ENCODE measurements at regions not wholly inside any gene's neighbourhood (a gene's known extent, or its start where the extent isn't known, plus 50 kb on each side); places are given as distances from the start of the nearest gene placed in this dataset.

DNA sequence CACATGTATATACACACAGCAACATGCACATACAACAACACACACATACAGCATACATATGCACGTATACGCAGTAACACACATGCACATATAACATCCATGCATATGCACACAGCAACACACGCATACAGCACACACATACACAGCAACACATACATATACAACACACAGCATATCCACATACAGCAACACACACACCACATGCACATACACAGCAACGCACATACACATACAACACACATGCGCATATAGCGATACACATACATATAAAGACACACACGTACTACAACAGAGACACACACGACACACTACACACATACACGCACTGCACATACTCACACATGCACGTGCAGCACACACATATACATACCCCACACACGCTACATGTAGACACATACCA lies 187.8 kb downstream of the GLI2 start:
- Mint-ChIP-seq H3K27ac (ENCODE audit: low read depth) (no peak overlapping the region), H3K9me3 (no peaks in the 10 kb centered on the region), H3K27me3 (no peaks in the 10 kb centered on the region), H3K36me3 (ENCODE audit: insufficient read depth) (peaks cover 1% of the 10 kb centered on the region), H3K4me3 (no peak overlapping the region), H3K4me1 (no peaks in the 10 kb centered on the region)
- no peak for DNase-seq (ENCODE audit: low spot score in 2 of 2)
- ATAC-seq (replicated peaks; ENCODE audit: extremely low read depth, poor library complexity, severe bottlenecking), result no peak

DNA sequence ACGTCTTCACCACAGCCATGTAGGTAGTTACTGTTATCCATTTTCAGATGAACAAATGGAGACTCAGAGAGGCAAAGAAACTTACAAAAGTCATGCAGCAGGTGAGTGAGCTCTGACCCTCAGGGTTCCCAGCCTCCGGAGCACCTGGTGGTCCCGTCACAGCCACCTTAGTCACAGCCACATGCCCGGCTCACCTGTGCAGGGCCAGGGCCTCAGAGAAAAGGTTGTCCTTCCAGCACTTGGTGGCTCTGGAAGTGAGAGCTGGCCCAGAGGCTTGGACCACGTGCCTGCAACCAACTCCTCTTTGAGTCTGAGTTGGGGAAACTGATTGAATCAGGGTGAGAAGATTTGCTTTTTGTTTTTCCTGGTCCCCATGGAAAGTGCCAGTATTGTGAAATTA lies 189.3 kb downstream of the GLI2 start:
- no peaks in the 10 kb centered on the region for H3K4me1 Mint-ChIP-seq
- H3K4me3 Mint-ChIP-seq, result no peak overlapping the region
- no peak for ATAC-seq (replicated peaks; ENCODE audit: extremely low read depth, poor library complexity, severe bottlenecking)
- DNase-seq (ENCODE audit: low spot score in 2 of 2), result no peak
- no peak overlapping the region for H3K27ac Mint-ChIP-seq (ENCODE audit: low read depth)
- H3K9me3 Mint-ChIP-seq, result no peaks in the 10 kb centered on the region
- peaks cover 1% of the 10 kb centered on the region for H3K36me3 Mint-ChIP-seq (ENCODE audit: insufficient read depth)
- H3K27me3 Mint-ChIP-seq, result no peaks in the 10 kb centered on the region

GRCh38 chr2:120926463-120927264 lies 191.0 kb downstream of the GLI2 start:
- Mint-ChIP-seq H3K27ac (ENCODE audit: low read depth) (no peak overlapping the region), H3K9me3 (no peaks in the 10 kb centered on the region), H3K27me3 (no peaks in the 10 kb centered on the region), H3K4me1 (no peaks in the 10 kb centered on the region), H3K36me3 (ENCODE audit: insufficient read depth) (peaks cover under 1% of the 10 kb centered on the region), H3K4me3 (no peak overlapping the region)
- DNase-seq (ENCODE audit: low spot score in 2 of 2), result no peak
- no peak for ATAC-seq (replicated peaks; ENCODE audit: extremely low read depth, poor library complexity, severe bottlenecking)

DNA sequence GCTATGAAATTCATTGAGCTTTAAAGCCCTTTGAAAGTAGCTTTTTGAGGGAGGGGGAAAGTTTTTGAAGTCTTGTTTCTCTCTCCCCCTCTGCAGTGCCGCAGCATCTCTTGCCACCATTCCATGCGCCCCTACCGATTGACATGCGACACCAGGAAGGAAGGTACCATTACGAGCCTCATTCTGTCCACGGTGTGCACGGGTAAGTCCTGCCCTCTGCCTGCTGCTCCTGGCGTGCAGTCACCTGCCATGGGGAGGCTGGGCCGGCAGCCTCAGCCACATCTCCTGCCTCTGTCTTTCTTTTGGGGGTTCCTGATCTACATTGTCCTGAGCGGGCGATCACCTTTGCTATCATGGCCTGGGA lies 191.6 kb downstream of the GLI2 start:
- Mint-ChIP-seq H3K9me3 (no peaks in the 10 kb centered on the region), H3K4me1 (no peaks in the 10 kb centered on the region), H3K27ac (ENCODE audit: low read depth) (no peak overlapping the region), H3K27me3 (peaks cover 2% of the 10 kb centered on the region), H3K36me3 (ENCODE audit: insufficient read depth) (no peaks in the 10 kb centered on the region), H3K4me3 (no peak overlapping the region)
- no peak for ATAC-seq (replicated peaks; ENCODE audit: extremely low read depth, poor library complexity, severe bottlenecking)
- no peak for DNase-seq (ENCODE audit: low spot score in 2 of 2)

GRCh38 chr2:120929829-120930228 lies 194.2 kb downstream of the GLI2 start:
- Mint-ChIP-seq H3K4me1 (no peaks in the 10 kb centered on the region), H3K4me3 (no peak overlapping the region), H3K9me3 (no peaks in the 10 kb centered on the region), H3K27me3 (peaks cover 11% of the 10 kb centered on the region), H3K36me3 (ENCODE audit: insufficient read depth) (no peaks in the 10 kb centered on the region), H3K27ac (ENCODE audit: low read depth) (no peak overlapping the region)
- DNase-seq (ENCODE audit: low spot score in 2 of 2), result no peak
- ATAC-seq (replicated peaks; ENCODE audit: extremely low read depth, poor library complexity, severe bottlenecking), result no peak

DNA sequence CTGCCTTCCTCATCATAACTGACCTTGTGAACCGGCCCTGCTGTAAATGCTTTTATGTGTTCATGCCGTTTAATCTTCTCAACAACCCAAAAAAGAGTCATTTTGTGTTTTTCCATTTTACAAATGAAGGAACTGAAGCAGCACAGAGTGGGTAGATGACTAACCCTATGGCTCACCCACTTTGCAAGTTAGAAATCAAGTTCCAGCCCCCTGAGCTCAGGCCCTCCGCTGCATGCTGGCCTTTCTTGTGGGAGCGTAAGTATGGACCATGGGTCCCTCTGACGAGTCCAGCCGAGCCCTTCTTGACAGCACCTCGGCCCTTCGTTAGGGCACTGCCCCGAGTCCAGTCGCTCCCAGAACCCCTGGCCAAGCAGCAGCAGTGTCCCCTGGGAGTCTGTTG lies 194.6 kb downstream of the GLI2 start:
- Mint-ChIP-seq H3K9me3 (no peaks in the 10 kb centered on the region), H3K4me1 (no peaks in the 10 kb centered on the region), H3K4me3 (no peak overlapping the region), H3K36me3 (ENCODE audit: insufficient read depth) (no peaks in the 10 kb centered on the region), H3K27me3 (peaks cover 11% of the 10 kb centered on the region), H3K27ac (ENCODE audit: low read depth) (no peak overlapping the region)
- no peak for ATAC-seq (replicated peaks; ENCODE audit: extremely low read depth, poor library complexity, severe bottlenecking)
- no peak for DNase-seq (ENCODE audit: low spot score in 2 of 2)

DNA sequence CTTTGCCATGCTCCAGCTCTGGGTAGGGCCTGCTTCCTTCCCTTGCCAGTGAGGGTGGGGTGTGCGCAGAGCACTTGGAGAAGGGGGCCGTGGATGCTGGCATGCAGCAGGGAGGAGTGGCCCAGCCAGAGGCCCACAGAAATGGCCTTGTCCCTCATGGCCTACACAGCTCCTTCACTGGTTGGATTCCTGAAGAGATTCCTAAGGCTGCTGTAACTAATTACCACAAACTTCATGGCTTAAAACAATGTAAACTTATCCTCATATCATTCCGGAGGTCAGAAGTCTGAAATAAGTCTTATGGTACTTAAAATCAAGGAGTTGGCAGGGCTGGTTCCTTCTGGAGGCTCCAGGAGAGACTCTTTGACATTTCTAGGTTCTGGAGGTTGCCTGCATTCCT lies 195.2 kb downstream of the GLI2 start:
- ATAC-seq (replicated peaks; ENCODE audit: extremely low read depth, poor library complexity, severe bottlenecking) (no peak), DNase-seq (ENCODE audit: low spot score in 2 of 2) (no peak)
- no peak overlapping the region for H3K27ac Mint-ChIP-seq (ENCODE audit: low read depth)
- H3K27me3 Mint-ChIP-seq, result peaks cover 11% of the 10 kb centered on the region
- H3K9me3 Mint-ChIP-seq, result no peaks in the 10 kb centered on the region
- H3K36me3 Mint-ChIP-seq (ENCODE audit: insufficient read depth), result no peaks in the 10 kb centered on the region
- H3K4me1 Mint-ChIP-seq, result no peaks in the 10 kb centered on the region
- H3K4me3 Mint-ChIP-seq, result no peak overlapping the region

- Mint-ChIP-seq H3K27ac (ENCODE audit: low read depth) (no peak overlapping the region), H3K4me3 (no peak overlapping the region), H3K36me3 (ENCODE audit: insufficient read depth) (no peaks in the 10 kb centered on the region), H3K9me3 (no peaks in the 10 kb centered on the region), H3K4me1 (no peaks in the 10 kb centered on the region), H3K27me3 (peaks cover 11% of the 10 kb centered on the region)
- DNase-seq (ENCODE audit: low spot score in 2 of 2), result no peak
- no peak for ATAC-seq (replicated peaks; ENCODE audit: extremely low read depth, poor library complexity, severe bottlenecking)
Observed at GRCh38 chr2:120932472-120932871, 196.8 kb downstream of the GLI2 start.

DNA sequence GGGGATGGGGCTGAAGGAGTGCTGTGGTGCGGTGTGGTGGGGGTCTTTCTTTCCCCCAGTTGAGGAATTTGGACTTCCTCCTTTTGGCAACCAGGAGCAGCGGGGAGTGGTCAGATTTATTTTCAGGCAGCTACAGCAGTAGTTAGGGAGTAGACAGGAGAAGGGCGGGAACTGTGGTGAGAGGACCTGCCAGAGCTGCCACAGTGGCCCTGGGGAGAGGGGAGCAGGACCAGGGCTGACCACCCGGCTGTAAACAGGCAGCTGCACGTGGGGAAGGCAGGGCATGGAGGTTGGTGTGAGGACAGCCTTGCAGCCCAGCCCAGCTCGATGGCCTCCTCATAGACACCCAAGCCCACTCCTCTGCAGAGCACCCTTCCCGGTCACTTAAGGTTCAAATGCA lies 197.2 kb downstream of the GLI2 start:
- ATAC-seq (replicated peaks; ENCODE audit: extremely low read depth, poor library complexity, severe bottlenecking), result no peak
- H3K4me3 Mint-ChIP-seq, result no peak overlapping the region
- peaks cover 11% of the 10 kb centered on the region for H3K27me3 Mint-ChIP-seq
- no peaks in the 10 kb centered on the region for H3K36me3 Mint-ChIP-seq (ENCODE audit: insufficient read depth)
- no peak for DNase-seq (ENCODE audit: low spot score in 2 of 2)
- H3K4me1 Mint-ChIP-seq, result no peaks in the 10 kb centered on the region
- H3K27ac Mint-ChIP-seq (ENCODE audit: low read depth), result peak overlapping the region; percentile 1
- H3K9me3 Mint-ChIP-seq, result no peaks in the 10 kb centered on the region

- ATAC-seq (replicated peaks; ENCODE audit: extremely low read depth, poor library complexity, severe bottlenecking) (no peak), DNase-seq (ENCODE audit: low spot score in 2 of 2) (no peak)
- Mint-ChIP-seq H3K36me3 (ENCODE audit: insufficient read depth) (no peaks in the 10 kb centered on the region), H3K4me3 (no peak overlapping the region), H3K27ac (ENCODE audit: low read depth) (no peak overlapping the region), H3K4me1 (no peaks in the 10 kb centered on the region), H3K9me3 (no peaks in the 10 kb centered on the region), H3K27me3 (peaks cover 11% of the 10 kb centered on the region)
Observed at GRCh38 chr2:120933693-120934573, 198.3 kb downstream of the GLI2 start.

DNA sequence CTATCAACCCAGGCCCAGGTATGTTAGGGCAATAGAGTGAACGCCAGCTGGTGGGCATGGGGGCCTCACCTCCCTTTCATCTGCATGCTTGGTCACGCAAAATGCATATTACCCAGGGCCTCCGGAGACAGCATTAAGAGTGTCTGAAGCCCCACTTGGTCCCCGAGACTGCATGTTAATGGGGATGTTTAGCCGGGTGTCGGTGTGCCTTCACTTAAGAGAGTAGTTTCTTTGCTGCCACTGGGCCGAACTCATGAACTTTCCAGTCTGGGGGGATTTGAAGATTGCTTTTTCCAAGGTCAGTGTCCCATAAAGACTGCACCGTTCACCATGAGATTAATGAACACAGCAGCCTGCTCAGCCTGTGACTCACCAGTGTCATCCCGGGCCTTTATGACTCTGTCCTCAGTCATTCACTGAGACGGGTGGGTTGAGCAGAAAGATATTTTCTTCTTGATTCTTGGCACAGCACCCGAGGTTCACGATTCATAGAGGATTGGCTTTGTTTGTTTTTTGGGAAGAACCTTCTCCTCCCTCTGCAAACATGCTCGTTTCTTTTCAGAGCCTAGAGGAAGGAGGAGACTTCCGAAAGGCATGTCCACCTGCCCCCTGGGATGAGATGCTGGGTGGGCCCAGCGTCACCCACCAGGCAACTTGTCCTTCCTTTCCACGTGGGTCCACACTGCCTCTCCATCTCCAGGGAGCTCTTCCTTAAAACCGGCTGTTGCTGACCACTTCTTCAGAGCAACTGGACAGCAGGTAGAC lies 199.1 kb downstream of the GLI2 start:
- ATAC-seq (replicated peaks; ENCODE audit: extremely low read depth, poor library complexity, severe bottlenecking) (no peak), DNase-seq (ENCODE audit: low spot score in 2 of 2) (no peak)
- Mint-ChIP-seq H3K9me3 (no peaks in the 10 kb centered on the region), H3K4me3 (no peak overlapping the region), H3K36me3 (ENCODE audit: insufficient read depth) (no peaks in the 10 kb centered on the region), H3K27ac (ENCODE audit: low read depth) (no peak overlapping the region), H3K27me3 (peaks cover 11% of the 10 kb centered on the region), H3K4me1 (no peaks in the 10 kb centered on the region)

DNA sequence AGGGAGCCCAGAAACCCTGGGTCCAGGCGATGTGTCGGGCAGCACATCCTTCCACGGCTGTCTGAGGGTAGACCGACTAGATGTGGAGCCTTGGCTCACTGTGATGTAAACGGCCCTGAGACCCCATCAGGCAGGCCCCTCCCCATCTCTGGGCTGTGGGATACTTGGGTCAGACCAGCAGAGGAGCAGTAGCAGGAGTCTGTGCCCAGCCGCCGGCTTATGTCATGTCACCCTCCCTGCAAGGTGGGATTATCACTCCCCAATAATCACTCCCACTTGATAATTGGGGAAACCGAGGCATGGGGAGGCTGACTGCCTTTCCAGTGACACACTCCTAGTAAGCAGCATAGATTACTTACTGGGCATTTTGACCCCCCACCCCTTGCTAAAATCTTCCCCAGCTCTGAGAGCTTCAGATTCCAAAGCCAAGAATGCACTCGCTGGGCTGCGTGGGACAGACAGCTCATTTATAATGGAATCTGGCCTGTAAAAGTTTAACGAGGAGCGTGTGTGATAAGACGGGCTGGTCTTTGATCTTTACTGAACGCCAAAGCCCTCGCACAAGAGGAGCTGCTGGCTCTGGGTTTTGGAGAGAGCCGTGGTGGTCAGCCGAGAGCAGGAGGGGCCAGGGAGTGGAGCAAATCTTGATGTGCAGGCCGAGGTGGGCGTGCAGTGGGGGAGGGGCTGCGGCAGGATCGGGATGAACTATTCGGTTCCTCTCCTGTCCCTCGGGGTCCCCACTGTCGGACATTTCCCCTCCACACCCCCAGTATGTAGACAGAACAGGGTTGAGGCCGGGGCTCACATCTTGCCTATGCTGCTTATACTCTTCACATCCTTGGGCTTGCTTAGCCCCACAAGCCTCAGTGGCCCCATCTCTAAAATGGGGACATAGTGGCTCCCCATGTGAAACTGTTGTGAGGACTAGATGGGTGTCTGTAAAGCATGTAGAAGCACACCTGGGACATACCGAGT lies 200.0 kb downstream of the GLI2 start:
- Mint-ChIP-seq H3K4me3 (no peak overlapping the region), H3K9me3 (no peaks in the 10 kb centered on the region), H3K27me3 (peaks cover 11% of the 10 kb centered on the region), H3K4me1 (no peaks in the 10 kb centered on the region), H3K36me3 (ENCODE audit: insufficient read depth) (no peaks in the 10 kb centered on the region), H3K27ac (ENCODE audit: low read depth) (no peak overlapping the region)
- ATAC-seq (replicated peaks; ENCODE audit: extremely low read depth, poor library complexity, severe bottlenecking) (no peak), DNase-seq (ENCODE audit: low spot score in 2 of 2) (no peak)

Data from central memory CD8-positive, alpha-beta T cell (primary cell).